ENCODE measurements at regions not wholly inside any gene's neighbourhood (a gene's known extent, or its start where the extent isn't known, plus 50 kb on each side); places are given as distances from the start of the nearest gene placed in this dataset.

- no peak overlapping the region for H3K27ac Mint-ChIP-seq
- no peak overlapping the region for H3K4me3 Mint-ChIP-seq
- H3K4me1 Mint-ChIP-seq, result no peaks in the 10 kb centered on the region
Observed at GRCh38 chr18:66119347-66119746, 368.5 kb downstream of the CDH7 start.

More at GRCh38 chr18:66119347-66119746, 368.5 kb downstream of the CDH7 start:
- no peak for DNase-seq (ENCODE audit: low spot score)
- ChIA-PET CTCF (no interaction called here), POLR2A (no interaction called here)
- Mint-ChIP-seq H3K36me3 (no peaks in the 10 kb centered on the region), H3K9me3 (peaks cover 4% of the 10 kb centered on the region), H3K27me3 (ENCODE audit: low read depth) (no peaks in the 10 kb centered on the region)
- ATAC-seq, result no peak
- TF ChIP-seq ZNF425 (CRISPR knock-in tag; conservative IDR thresholded peaks at IDR 0.05) (no peak), KAT7 (CRISPR knock-in tag; IDR thresholded peaks at IDR 0.05; ENCODE audit: borderline replicate concordance) (no peak), AR (CRISPR knock-in tag; IDR thresholded peaks at IDR 0.05) (no peak), JAZF1 (CRISPR knock-in tag; IDR thresholded peaks at IDR 0.05) (no peak), ZMAT4 (CRISPR knock-in tag; IDR thresholded peaks at IDR 0.05) (no peak), E2F5 (CRISPR knock-in tag; IDR thresholded peaks at IDR 0.05) (no peak), ATF6 (CRISPR knock-in tag; IDR thresholded peaks at IDR 0.05) (no peak), NR3C1 (CRISPR knock-in tag; conservative IDR thresholded peaks at IDR 0.05; ENCODE audit: low read depth) (no peak), ERG (CRISPR knock-in tag; IDR thresholded peaks at IDR 0.05) (no peak), USF1 (CRISPR knock-in tag; IDR thresholded peaks at IDR 0.05) (no peak), ZNF219 (CRISPR knock-in tag; IDR thresholded peaks at IDR 0.05; ENCODE audit: borderline replicate concordance) (no peak), CTCF (IDR thresholded peaks at IDR 0.05) (no peak), GRHL2 (CRISPR knock-in tag; IDR thresholded peaks at IDR 0.05; ENCODE audit: insufficient replicate concordance, severe bottlenecking) (no peak)

Data from WTC11 (cell line).